HG02973 (cell line): ENCODE measurements at regions not wholly inside any gene's neighbourhood (a gene's known extent, or its start where the extent isn't known, plus 50 kb on each side); places are given as distances from the start of the nearest gene placed in this dataset.

Experiments
- ATAC-seq: cut with Tn5 transposase; IDR thresholded peaks from one replicate; pipeline ENCODE4 v1.9.1; 2021; ENCODE audit warnings: moderate library complexity; ENCODE audit not compliant: unreplicated experiment

GRCh38 chr11:90913131-90913668 is 690.4 kb upstream of the CHORDC1 start:
- ATAC-seq: no peak

- ATAC-seq: no peak
These were observed 689.8 kb upstream of the CHORDC1 start for GRCh38 chr11:90912631-90913030.

- no peak for ATAC-seq
These were observed 688.3 kb upstream of the CHORDC1 start for GRCh38 chr11:90911192-90911591.

GRCh38 chr11:90908074-90908473 is 685.2 kb upstream of the CHORDC1 start:
- ATAC-seq: no peak

GRCh38 chr11:90895850-90896249 is 673.0 kb upstream of the CHORDC1 start:
- ATAC-seq: no peak

GRCh38 chr11:90890347-90890746 is 667.5 kb upstream of the CHORDC1 start:
- no peak for ATAC-seq

- no peak for ATAC-seq
These were observed 661.3 kb upstream of the CHORDC1 start for GRCh38 chr11:90884181-90884580.

- no peak for ATAC-seq
These were observed 652.1 kb upstream of the CHORDC1 start for GRCh38 chr11:90874986-90875385.

GRCh38 chr11:90874281-90874680 is 651.4 kb upstream of the CHORDC1 start:
- no peak for ATAC-seq

- no peak for ATAC-seq
These were observed 644.6 kb upstream of the CHORDC1 start for GRCh38 chr11:90867416-90867815.

- no peak for ATAC-seq
These were observed 633.9 kb upstream of the CHORDC1 start for GRCh38 chr11:90856790-90857189.

GRCh38 chr11:90855531-90855930 is 632.7 kb upstream of the CHORDC1 start:
- ATAC-seq: no peak

- ATAC-seq: no peak
These were observed 628.3 kb upstream of the CHORDC1 start for GRCh38 chr11:90851196-90851595.

- no peak for ATAC-seq
These were observed 626.5 kb upstream of the CHORDC1 start for GRCh38 chr11:90849312-90849711.

- no peak for ATAC-seq
These were observed 624.5 kb upstream of the CHORDC1 start for GRCh38 chr11:90847268-90847886.

- ATAC-seq: no peak
These were observed 623.8 kb upstream of the CHORDC1 start for GRCh38 chr11:90846628-90847027.

GRCh38 chr11:90845799-90846198 is 623.0 kb upstream of the CHORDC1 start:
- no peak for ATAC-seq

- ATAC-seq: no peak
These were observed 622.3 kb upstream of the CHORDC1 start for GRCh38 chr11:90845126-90845525.

- ATAC-seq: no peak
These were observed 621.2 kb upstream of the CHORDC1 start for GRCh38 chr11:90844041-90844440.

GRCh38 chr11:90842681-90843080 is 619.8 kb upstream of the CHORDC1 start:
- no peak for ATAC-seq

- no peak for ATAC-seq
These were observed 617.2 kb upstream of the CHORDC1 start for GRCh38 chr11:90840071-90840470.

- no peak for ATAC-seq
These were observed 613.2 kb upstream of the CHORDC1 start for GRCh38 chr11:90836031-90836430.

GRCh38 chr11:90823446-90823845 is 600.6 kb upstream of the CHORDC1 start:
- ATAC-seq: no peak
